Stimulated activated CD4-positive, alpha-beta T cell treated with anti-CD3 and anti-CD28 coated beads, Interleukin-1b, Interleukin-23, amount 100 ng/mL, for 1 hour (primary cell): ENCODE measurements at regions not wholly inside any gene's neighbourhood (a gene's known extent, or its start where the extent isn't known, plus 50 kb on each side); places are given as distances from the start of the nearest gene placed in this dataset.
"Not testable (repeated sequence)": the region's sequence is repeated elsewhere in the genome, so short reads cannot be mapped to it uniquely, and the experiment has no call there.

ENCODE experiments used
- DNase-seq, 2 donors: peaks; one replicate each; pipeline ENCODE4 v3.0.0-alpha.2; 2020; ENCODE audit warnings: low read depth in 2 of 2

- DNase-seq, result no peak
Observed at GRCh38 chr12:31821484-31821883, 92.7 kb upstream of the AMN1 start.

DNA sequence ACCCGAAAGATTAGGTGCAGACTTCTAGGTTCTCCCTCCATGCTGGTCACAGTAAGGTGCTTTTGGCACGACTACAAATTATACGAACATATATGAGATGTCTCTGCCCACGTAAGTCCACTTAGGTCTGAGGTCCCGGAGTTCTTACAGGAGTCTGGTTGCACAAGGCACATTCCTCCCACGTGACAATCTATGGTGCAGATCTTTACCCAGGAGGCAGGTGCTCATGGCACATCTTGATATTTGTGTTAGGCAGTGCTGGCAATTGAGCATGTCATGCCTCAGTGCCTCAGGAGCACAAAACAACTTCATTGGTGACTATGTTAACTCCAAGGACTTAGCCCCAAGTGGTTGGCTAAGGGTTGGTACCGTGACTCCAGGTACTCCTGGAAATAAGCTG lies 92.0 kb upstream of the AMN1 start:
- no peak for DNase-seq

DNA sequence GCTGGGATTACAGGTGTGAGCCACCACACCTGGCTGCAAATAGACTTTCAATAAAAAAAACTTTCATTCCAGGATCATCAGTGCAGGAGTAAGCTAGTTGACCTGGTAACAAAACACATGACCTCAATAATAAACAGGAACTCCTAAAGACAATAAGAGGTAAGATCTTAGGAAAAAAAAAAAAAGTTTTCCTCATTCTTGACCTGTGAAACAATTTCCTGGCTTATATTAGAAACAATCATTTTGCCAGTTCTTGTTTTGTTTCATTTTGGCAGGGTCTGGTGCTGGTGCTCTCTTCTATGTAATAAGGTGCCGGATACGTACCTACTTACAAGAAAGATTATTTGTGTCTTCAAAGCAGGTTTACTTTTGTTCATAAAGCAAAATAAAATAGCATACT lies 90.6 kb upstream of the AMN1 start:
- DNase-seq, result no peak

DNA sequence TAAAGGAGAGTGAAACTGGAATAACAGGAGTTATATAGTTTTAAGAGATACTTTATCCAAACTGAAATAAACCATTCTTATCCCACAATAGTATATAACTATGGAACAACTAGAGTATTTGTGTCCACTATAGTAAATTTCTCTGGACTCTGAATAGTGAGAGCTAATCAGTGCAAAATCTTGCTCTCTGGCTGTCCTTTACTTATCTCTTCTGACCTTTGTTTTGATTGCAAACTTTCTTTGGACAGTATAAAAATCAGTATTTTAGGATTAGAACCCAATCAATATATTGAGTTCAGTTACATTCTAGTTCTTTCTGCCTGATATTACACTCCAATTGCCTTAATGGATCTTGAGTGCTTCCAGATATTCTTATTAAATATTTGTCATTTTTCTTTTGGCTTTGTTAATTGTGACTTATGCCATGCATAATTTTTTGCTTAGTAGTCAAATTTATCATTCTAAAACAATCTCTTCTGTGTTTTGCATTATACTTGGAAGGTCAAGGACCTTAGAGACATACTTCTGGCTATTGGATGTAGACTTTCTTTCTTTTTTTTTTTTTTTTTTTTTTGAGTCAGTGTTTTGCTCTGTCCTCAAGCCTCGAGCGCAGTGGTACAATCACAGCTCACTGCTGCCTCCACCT lies 89.9 kb upstream of the AMN1 start:
- DNase-seq, result no peak

DNA sequence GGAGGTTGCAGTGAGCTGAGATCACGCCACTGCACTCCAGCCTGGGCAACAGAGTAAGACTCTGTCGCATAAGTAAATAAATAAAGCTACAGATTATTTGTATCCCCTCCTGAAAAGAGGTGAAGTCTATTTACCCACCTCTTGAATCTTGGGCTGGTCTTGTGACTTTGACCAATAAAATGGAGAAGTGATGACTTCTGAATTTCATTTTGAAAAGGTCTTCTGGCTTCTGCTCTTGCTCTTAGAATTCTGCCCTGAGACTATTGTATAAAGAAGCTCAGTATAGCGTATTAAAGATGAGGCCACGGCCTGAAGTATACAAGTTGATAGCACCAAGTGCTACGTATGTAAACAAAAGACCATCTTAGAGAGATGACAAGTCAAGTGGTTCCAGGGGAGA lies 88.3 kb upstream of the AMN1 start:
- DNase-seq, result no peak

GRCh38 chr12:31815096-31815495 lies 86.3 kb upstream of the AMN1 start:
- DNase-seq, result no peak

- DNase-seq, result no peak
Observed at GRCh38 chr12:31813305-31813704, 84.5 kb upstream of the AMN1 start.

DNA sequence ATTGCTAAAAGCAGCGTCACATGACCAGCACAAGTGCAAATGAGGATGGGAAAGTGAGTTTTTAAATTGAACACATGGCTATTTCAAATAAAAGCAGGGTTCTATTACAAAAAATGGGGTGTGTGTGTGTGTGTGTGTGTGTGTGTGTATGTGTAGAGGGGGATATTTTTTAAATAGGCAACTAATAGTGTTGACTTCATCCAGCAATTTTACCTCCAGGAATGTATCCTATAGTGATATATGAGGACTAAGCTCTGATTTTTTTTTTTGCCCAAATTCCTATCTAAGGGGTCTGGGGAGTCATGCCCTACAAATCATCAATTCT lies 78.9 kb upstream of the AMN1 start:
- DNase-seq, result no peak

GRCh38 chr12:31807081-31807772 lies 78.4 kb upstream of the AMN1 start:
- DNase-seq, result not testable (repeated sequence)

GRCh38 chr12:31805681-31806080 lies 76.9 kb upstream of the AMN1 start:
- DNase-seq, result not testable (repeated sequence)

DNA sequence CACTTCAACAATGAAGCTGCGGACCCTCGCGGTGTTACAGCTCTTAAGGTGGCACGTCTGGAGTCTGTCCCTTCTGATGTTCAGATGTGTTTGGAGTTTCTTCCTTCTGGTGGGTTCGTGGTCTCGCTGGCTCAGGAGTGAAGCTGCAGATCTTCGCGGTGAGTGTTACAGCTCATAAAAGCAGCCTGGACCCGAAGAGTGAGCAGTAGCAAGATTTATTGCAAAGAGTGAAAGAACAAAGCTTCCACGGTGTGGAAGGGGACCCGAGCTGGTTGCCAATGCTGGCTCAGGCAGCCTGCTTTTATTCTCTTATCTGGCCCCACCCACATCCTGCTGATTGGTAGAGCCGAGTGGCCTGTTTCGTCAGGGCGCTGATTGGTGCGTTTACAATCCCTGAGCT lies 75.9 kb upstream of the AMN1 start:
- not testable (repeated sequence) for DNase-seq

DNA sequence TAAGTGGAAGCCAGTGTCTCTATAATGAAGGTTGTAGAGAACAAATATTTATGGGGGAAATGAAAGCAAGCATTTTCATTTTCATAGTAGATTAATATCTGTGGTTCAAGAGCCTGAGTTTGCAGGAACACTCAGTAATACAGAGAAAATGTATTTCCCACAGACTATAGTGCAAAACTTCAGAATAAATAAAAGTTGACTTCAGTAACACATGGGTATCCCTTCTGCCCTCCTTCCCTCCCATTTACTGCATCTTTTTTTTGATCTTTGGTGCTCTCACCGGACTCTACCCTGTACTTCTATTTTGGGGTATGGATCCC lies 75.3 kb upstream of the AMN1 start:
- no peak for DNase-seq

DNA sequence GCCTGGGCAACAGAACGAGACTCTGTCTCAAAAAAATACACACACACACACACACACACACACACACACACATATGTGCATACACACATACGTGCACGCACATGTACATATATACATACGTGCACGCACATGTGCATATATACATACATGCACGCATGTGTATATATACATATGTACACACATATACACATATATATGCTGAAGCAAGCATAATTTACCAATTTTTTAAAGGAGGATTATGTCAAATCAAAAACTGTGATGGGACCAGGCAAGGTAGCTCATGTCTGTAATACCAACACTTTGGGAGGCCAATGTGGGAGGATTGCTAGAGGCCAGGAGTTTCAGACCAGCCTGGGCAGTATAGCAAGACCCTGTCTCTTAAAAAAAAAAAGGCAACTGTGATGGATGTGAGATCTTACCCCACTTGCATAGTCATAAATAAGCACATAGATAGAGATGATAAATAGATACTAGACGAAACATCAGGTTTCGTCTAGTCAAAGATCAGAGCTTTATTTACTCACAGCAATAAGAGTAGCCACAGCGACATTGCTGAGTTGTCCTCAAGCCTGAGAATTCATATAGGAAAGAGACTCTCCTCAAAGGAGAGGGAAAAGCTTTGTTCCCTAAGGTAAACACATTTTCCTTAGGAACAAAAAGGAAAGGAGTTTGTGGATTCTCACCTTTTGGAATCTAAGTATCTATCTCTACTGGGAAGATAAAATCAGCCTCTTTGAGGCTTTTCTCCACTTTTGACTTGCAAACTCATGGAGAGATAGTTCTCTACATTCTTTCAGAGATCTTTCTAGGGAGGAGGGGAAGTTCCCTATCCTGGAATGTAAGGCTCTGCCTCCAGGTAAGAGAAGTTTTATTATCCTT lies 74.7 kb upstream of the AMN1 start:
- DNase-seq, result no peak

- no peak for DNase-seq
Observed at GRCh38 chr12:31801872-31802271, 73.1 kb upstream of the AMN1 start.

GRCh38 chr12:31797230-31797872 lies 68.5 kb upstream of the AMN1 start:
- DNase-seq, result no peak

- no peak for DNase-seq
Observed at GRCh38 chr12:31796270-31796951, 67.6 kb upstream of the AMN1 start.

GRCh38 chr12:31794745-31795144 lies 65.9 kb upstream of the AMN1 start:
- no peak for DNase-seq

DNA sequence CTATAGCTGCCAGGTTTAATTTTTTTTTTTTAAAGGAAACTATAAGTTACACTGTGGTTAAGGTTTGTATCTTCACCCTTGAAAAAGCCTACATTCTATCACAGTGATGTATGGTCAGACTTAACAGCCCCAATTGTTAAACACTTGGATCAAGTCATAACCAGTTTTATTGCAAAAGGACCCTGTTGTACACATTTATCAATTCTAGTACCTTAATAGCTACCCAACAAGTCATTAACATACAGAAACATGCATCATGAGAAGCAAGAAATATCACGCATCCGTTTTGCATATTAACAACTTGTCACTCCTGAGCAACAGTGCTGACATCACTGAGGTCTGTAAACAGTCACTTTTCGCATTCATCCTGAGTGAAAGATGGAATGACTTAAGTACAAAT lies 62.4 kb upstream of the AMN1 start:
- DNase-seq, result not testable (repeated sequence)

- DNase-seq, result no peak
Observed at GRCh38 chr12:31790759-31791158, 61.9 kb upstream of the AMN1 start.

DNA sequence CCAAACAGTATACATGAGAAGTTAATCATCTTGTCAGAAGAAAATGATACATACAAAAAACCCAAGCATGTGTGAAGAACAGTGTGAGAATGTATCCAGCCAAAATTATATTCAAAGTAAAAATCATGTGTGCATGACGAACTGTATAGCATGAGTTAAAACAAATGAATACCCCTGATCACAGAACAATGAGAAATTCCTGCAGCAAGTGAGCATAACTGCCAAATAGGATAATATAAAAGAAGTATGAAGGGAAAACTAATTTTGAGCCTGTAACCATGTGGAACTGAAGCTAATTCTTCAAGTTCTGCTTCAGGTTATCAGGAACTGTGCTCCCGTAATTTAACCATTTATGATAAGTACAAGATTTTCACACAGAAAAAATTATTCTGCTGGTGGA lies 56.5 kb upstream of the AMN1 start:
- DNase-seq, result no peak

GRCh38 chr12:31783996-31784645 lies 55.3 kb upstream of the AMN1 start:
- DNase-seq, result no peak

- DNase-seq, result no peak
Observed at GRCh38 chr12:31783556-31783955, 54.7 kb upstream of the AMN1 start.
